A549 (cell line): ENCODE measurements at regions not wholly inside any gene's neighbourhood (a gene's known extent, or its start where the extent isn't known, plus 50 kb on each side); places are given as distances from the start of the nearest gene placed in this dataset.

Source experiments
- small RNA-seq, 6 experiments: library from RNA; depleted of rRNA; stranded (forward); fragments of <200 nt; gene quantifications; one replicate each; pipeline ENCODE3, GENCODE V24; 2012

Small RNA genes in the stretch of these regions (small RNA-seq; reads per million reads assigned to genes)
- gene RF00019: 0 reads per million in 6 experiments
